Lung (tissue), 11 donors: ENCODE measurements at regions not wholly inside any gene's neighbourhood (a gene's known extent, or its start where the extent isn't known, plus 50 kb on each side); places are given as distances from the start of the nearest gene placed in this dataset.

ENCODE experiments used
- ATAC-seq: fragments of 200-7000 bp; cut with Tn5 transposase; one replicate; pipeline ENCODE4 v1.9.1; 2020; ENCODE audit warnings: moderate number of reproducible peaks; ENCODE audit not compliant: insufficient read depth, low FRiP score
- DNase-seq, 3 donors: peaks; one replicate each; pipeline ENCODE4 v3.0.0-alpha.2; 2013 to 2017
- H3K27ac ChIP-seq, 2 donors: one replicate each; pipeline ENCODE4 v1.5.1; 2013; ENCODE audit warnings: mild to moderate bottlenecking in 2 of 2, moderate library complexity in 2 of 2, control low read depth in 1 of 2, inconsistent platforms in 1 of 2, low read depth in 1 of 2, low read length in 1 of 2
- H3K27me3 ChIP-seq, 3 donors: one replicate each; pipeline ENCODE4 v1.5.1; 2013; ENCODE audit warnings: low read length in 2 of 3; ENCODE audit not compliant: control insufficient read depth in 3 of 3, insufficient read depth in 3 of 3
- H3K36me3 ChIP-seq, 4 donors: one replicate each; pipeline ENCODE4 v1.5.1; 2013; ENCODE audit warnings: low read length in 4 of 4, mild to moderate bottlenecking in 1 of 4, moderate library complexity in 1 of 4; ENCODE audit not compliant: control insufficient read depth in 4 of 4, insufficient read depth in 4 of 4
- H3K4me1 ChIP-seq, 5 donors: one replicate each; pipeline ENCODE4 v1.5.1; 2013; ENCODE audit warnings: low read length in 5 of 5, mild to moderate bottlenecking in 2 of 5, moderate library complexity in 1 of 5; ENCODE audit not compliant: control insufficient read depth in 5 of 5, insufficient read depth in 5 of 5
- H3K4me3 ChIP-seq: one replicate; pipeline ENCODE4 v1.5.1; 2013; ENCODE audit warnings: mild to moderate bottlenecking, control low read depth, moderate library complexity
- H3K9ac ChIP-seq, 2 donors: one replicate each; pipeline ENCODE4 v1.5.1; 2013; ENCODE audit warnings: low read length in 2 of 2, control low read depth in 1 of 2; ENCODE audit not compliant: insufficient read depth in 1 of 2
- H3K9me3 ChIP-seq, 4 donors: one replicate each; pipeline ENCODE4 v1.5.1; 2013; ENCODE audit warnings: low read length in 3 of 4, mild to moderate bottlenecking in 1 of 4, moderate library complexity in 1 of 4; ENCODE audit not compliant: control insufficient read depth in 4 of 4, insufficient read depth in 3 of 4
- WGBS, 2 donors: extraction: QIAGEN DNeasy Blood & Tissue Kit; methylation state at CpG; one replicate each; pipeline ENCODE4 v1.1.7; 2013; 5-methylcytosine and 5-hydroxymethylcytosine counted together
- TF ChIP-seq, protein P1 (sequence below): IDR thresholded peaks from 2 replicates; pipeline ENCODE4 v1.5.1; 2012; ENCODE audit warnings: mild to moderate bottlenecking; ENCODE audit errors: control extremely low read depth, extremely low read depth
- donor health status: control.
- donor health status: control.
- donor health status: Bipolar disorder and iron deficiency.
- donor health status: healthy.
- donor health status: DM: yes; HTN: yes; CAD: no.

DNA sequence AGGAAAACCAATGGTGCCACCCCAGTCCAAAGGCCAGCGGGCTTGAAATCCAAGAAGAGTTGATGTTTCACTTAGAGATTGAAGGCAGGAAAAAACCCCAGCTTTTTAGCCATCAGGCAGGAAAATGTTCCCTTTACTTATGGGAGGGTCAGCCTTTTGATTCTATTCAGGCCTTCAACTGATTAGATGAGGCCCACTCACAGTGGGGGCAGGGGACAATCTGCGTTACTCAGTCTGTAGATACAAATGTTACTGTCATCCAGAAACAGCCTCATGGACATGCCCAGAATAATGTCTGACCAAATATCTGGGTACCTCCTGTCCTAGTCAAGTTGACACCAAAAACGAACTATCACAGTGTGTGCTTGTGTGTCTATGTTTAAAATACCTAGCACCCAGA is 121.2 kb upstream of the KCNQ5 start:
- no peak overlapping the region for H3K9ac ChIP-seq
- no peak overlapping the region for H3K4me3 ChIP-seq
- ATAC-seq = no peak
- H3K27ac ChIP-seq = no peak overlapping the region
- no peak for DNase-seq
- TF ChIP-seq, protein P1, sequence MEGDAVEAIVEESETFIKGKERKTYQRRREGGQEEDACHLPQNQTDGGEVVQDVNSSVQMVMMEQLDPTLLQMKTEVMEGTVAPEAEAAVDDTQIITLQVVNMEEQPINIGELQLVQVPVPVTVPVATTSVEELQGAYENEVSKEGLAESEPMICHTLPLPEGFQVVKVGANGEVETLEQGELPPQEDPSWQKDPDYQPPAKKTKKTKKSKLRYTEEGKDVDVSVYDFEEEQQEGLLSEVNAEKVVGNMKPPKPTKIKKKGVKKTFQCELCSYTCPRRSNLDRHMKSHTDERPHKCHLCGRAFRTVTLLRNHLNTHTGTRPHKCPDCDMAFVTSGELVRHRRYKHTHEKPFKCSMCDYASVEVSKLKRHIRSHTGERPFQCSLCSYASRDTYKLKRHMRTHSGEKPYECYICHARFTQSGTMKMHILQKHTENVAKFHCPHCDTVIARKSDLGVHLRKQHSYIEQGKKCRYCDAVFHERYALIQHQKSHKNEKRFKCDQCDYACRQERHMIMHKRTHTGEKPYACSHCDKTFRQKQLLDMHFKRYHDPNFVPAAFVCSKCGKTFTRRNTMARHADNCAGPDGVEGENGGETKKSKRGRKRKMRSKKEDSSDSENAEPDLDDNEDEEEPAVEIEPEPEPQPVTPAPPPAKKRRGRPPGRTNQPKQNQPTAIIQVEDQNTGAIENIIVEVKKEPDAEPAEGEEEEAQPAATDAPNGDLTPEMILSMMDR = no peak
- peaks cover 0 to 6% (median 1%) of the 10 kb centered on the region in 4 donors for H3K9me3 ChIP-seq
- no peaks in the 10 kb centered on the region for H3K4me1 ChIP-seq
- no peaks in the 10 kb centered on the region for H3K27me3 ChIP-seq
- 89% methylated on average over 3 of the region's 3 CpGs for WGBS, 2 donors
- H3K36me3 ChIP-seq = no peaks in the 10 kb centered on the region

DNA sequence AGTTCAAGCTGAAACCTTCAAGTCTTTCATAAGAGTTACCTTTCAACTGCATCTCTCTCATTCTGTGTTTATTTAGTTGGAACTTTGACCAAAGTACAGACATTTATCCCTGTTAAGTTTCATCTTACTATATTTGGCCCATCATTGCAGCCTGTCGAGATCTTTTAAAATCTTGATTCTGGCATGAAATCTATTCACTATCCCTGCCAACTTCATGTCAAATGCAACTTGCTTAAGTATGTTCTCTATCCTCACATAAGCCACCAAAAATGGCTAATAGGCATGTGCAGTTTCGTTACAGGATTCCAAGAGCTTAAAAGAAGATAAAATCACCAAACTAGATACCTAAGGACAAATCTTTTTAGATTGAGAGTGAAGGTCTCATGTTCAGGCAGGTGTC is 117.5 kb upstream of the KCNQ5 start:
- H3K27me3 ChIP-seq = no peaks in the 10 kb centered on the region
- DNase-seq (no peak), ATAC-seq (no peak)
- no peak overlapping the region for H3K9ac ChIP-seq
- H3K9me3 ChIP-seq = peaks cover 0 to 6% (median under 1%) of the 10 kb centered on the region in 4 donors
- H3K36me3 ChIP-seq = no peaks in the 10 kb centered on the region
- TF ChIP-seq, protein P1 = no peak
- H3K27ac ChIP-seq = no peak overlapping the region
- 59 to 73% methylated on average over 2 of the region's 2 CpGs for WGBS, 2 donors
- H3K4me3 ChIP-seq = no peak overlapping the region
- no peaks in the 10 kb centered on the region for H3K4me1 ChIP-seq

DNA sequence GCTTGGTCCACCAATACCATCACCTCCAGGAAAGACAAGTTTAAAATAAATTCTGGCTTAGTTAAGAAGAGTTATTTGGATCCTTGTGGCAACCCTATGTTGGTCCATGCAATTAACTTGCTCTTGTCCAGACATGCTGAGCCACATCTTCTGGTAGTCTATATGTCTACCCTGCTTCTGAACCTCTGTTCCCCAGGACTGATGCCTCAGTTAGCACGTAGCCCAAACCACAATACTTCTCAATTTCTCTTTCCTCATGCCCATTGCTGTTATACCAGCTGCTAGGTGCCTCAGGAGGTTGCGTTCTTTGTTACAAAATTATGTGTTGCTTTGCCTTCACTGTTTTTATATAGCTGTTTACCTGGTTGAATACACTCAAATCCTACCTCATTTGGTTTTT is 116.4 kb upstream of the KCNQ5 start:
- TF ChIP-seq, protein P1 = no peak
- Histone ChIP-seq H3K4me3 (no peak overlapping the region), H3K9ac (no peak overlapping the region), H3K27ac (no peak overlapping the region), H3K36me3 (no peaks in the 10 kb centered on the region), H3K27me3 (no peaks in the 10 kb centered on the region), H3K4me1 (no peaks in the 10 kb centered on the region), H3K9me3 (peaks cover 0 to 6% (median 0%) of the 10 kb centered on the region in 4 donors)
- ATAC-seq = no peak
- 29 to 30% methylated on average over 2 of the region's 2 CpGs for WGBS, 2 donors
- no peak for DNase-seq

DNA sequence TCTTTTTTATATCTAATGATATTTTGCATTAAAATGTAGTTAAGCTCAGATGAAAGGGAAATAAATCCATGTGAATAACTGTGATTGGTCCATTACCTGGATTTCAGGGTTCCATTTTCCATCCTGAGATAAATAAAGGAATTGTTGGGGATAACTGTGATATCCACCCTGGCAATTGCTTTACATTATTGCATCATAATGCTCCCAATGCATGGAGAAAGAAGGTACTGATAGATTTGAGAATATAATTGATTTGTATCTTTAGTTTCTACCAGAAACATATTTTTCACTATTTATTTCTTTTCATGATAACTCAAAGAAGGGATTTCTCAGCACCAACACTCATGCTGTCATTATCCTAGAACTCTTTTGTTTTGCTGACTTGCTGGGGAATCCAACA is 102.0 kb upstream of the KCNQ5 start:
- no peaks in the 10 kb centered on the region for H3K9me3 ChIP-seq
- H3K27ac ChIP-seq = no peak overlapping the region
- ATAC-seq = no peak
- TF ChIP-seq, protein P1 = no peak
- no peak overlapping the region for H3K9ac ChIP-seq
- no peak for DNase-seq
- no peaks in the 10 kb centered on the region for H3K4me1 ChIP-seq
- H3K36me3 ChIP-seq = no peaks in the 10 kb centered on the region
- H3K27me3 ChIP-seq = no peaks in the 10 kb centered on the region
- no peak overlapping the region for H3K4me3 ChIP-seq
